HepG2 (cell line): ENCODE measurements at regions not wholly inside any gene's neighbourhood (a gene's known extent, or its start where the extent isn't known, plus 50 kb on each side); places are given as distances from the start of the nearest gene placed in this dataset.

Source experiments
- CBFB ChIP-seq: sonication (generic); formaldehyde crosslinking; IDR thresholded peaks from 2 replicates; pipeline ENCODE4 v1.4.0; 2020; ENCODE audit warnings: missing genetic modification reagents
- CTCF ChIP-seq: sonication (generic); formaldehyde crosslinking; IDR thresholded peaks from 2 replicates; pipeline ENCODE4 v1.5.0; 2020; ENCODE audit warnings: mild to moderate bottlenecking, missing genetic modification reagents, moderate library complexity
- HNF4A ChIP-seq: sonication (generic); formaldehyde crosslinking; IDR thresholded peaks from 2 replicates; pipeline ENCODE4 v1.4.0; 2020; ENCODE audit warnings: missing genetic modification reagents
- IRF9 ChIP-seq: sonication (generic); formaldehyde crosslinking; IDR thresholded peaks from 2 replicates; pipeline ENCODE4 v1.8.0; 2022; ENCODE audit warnings: missing genetic modification reagents, mild to moderate bottlenecking, borderline replicate concordance
- MXD4 ChIP-seq: IDR thresholded peaks from 2 replicates; pipeline ENCODE4 v1.6.1; 2016; ENCODE audit warnings: mild to moderate bottlenecking, missing biosample characterization, missing genetic modification reagents
- POLR2A ChIP-seq, 2 experiments: IDR thresholded peaks; 2 replicates each; pipeline ENCODE4 v1.6.1; 2011; ENCODE audit warnings: low read depth in 2 of 2, low read length in 2 of 2, mild to moderate bottlenecking in 1 of 2, moderate library complexity in 1 of 2; ENCODE audit not compliant: insufficient read depth in 1 of 2
- TAF1 ChIP-seq: sonication (generic); formaldehyde crosslinking; IDR thresholded peaks from 2 replicates; pipeline ENCODE4 v1.4.0; 2020; ENCODE audit warnings: missing genetic modification reagents
- TBX2 ChIP-seq: sonication (generic); formaldehyde crosslinking; IDR thresholded peaks from 2 replicates; pipeline ENCODE4 v1.5.0; 2020; ENCODE audit warnings: missing genetic modification reagents, mild to moderate bottlenecking, borderline replicate concordance
- ZNF761 ChIP-seq: sonication (generic); formaldehyde crosslinking; conservative IDR thresholded peaks from 2 replicates; pipeline ENCODE4 v1.4.0; 2020; ENCODE audit warnings: mild to moderate bottlenecking, missing genetic modification reagents
- ZNF883 ChIP-seq: sonication (generic); formaldehyde crosslinking; IDR thresholded peaks from 2 replicates; pipeline ENCODE4 v1.5.1; 2020; ENCODE audit warnings: mild to moderate bottlenecking, missing genetic modification reagents; ENCODE audit errors: not compliant biosample characterization

- TF ChIP-seq POLR2A (IDR thresholded peaks at IDR 0.05; ENCODE audit: insufficient read depth in 1 of 2, low read depth in 2 of 2, low read length in 2 of 2) (no peak), MXD4 (CRISPR knock-in tag) (no peak), ZNF761 (CRISPR knock-in tag) (no peak), IRF9 (CRISPR knock-in tag) (no peak), CTCF (CRISPR knock-in tag) (no peak), TAF1 (CRISPR knock-in tag) (no peak), ZNF883 (CRISPR knock-in tag) (no peak), HNF4A (CRISPR knock-in tag) (no peak), TBX2 (no peak), CBFB (CRISPR knock-in tag) (no peak)
Observed at GRCh38 chr7:49397750-49398149, 375.7 kb upstream of the VWC2 start.
